Suprapubic skin (tissue), 4 donors: ENCODE measurements at regions not wholly inside any gene's neighbourhood (a gene's known extent, or its start where the extent isn't known, plus 50 kb on each side); places are given as distances from the start of the nearest gene placed in this dataset.

Experiments
- DNase-seq, 2 donors: peaks; one replicate each; pipeline ENCODE4 v3.0.0-alpha.2; 2019; ENCODE audit warnings: low spot score in 2 of 2
- H3K27ac ChIP-seq: fragments of 200-600 bp; sonication (generic); one replicate; pipeline ENCODE4 v1.5.1; 2019
- H3K27me3 ChIP-seq: fragments of 200-600 bp; sonication (generic); one replicate; pipeline ENCODE4 v1.5.1; 2019
- H3K36me3 ChIP-seq: fragments of 200-600 bp; sonication (generic); one replicate; pipeline ENCODE4 v1.5.1; 2019
- H3K4me1 ChIP-seq: fragments of 200-600 bp; sonication (generic); one replicate; pipeline ENCODE4 v1.5.1; 2019
- H3K4me3 ChIP-seq: fragments of 200-600 bp; sonication (generic); one replicate; pipeline ENCODE4 v1.5.1; 2019; ENCODE audit warnings: mild to moderate bottlenecking
- H3K9me3 ChIP-seq: fragments of 200-600 bp; sonication (generic); one replicate; pipeline ENCODE4 v1.5.1; 2019
- CTCF ChIP-seq, 2 donors: fragments of 200-600 bp in 1 of 2; fragments of 450-650 bp in 1 of 2; sonication (generic) in 1 of 2; IDR thresholded peaks; one replicate each; pipeline ENCODE4 v1.5.1; 2016 to 2019; ENCODE audit warnings: antibody characterized with exemption in 2 of 2, mild to moderate bottlenecking in 1 of 2, moderate library complexity in 1 of 2
- EP300 ChIP-seq: sonication (generic); formaldehyde crosslinking; IDR thresholded peaks from one replicate; pipeline ENCODE4 v1.6.1; 2017; ENCODE audit warnings: antibody characterized with exemption
- POLR2A ChIP-seq, 2 donors: fragments of 450-650 bp; IDR thresholded peaks; one replicate each; pipeline ENCODE4 v1.6.1; 2017; ENCODE audit warnings: antibody characterized with exemption in 2 of 2, mild to moderate bottlenecking in 2 of 2, moderate library complexity in 2 of 2
- POLR2AphosphoS5 ChIP-seq, 3 donors: sonication (generic); formaldehyde crosslinking; IDR thresholded peaks; one replicate each; pipeline ENCODE4 v1.6.1; 2017; ENCODE audit warnings: antibody characterized with exemption in 3 of 3
- WGBS: methylation state at CpG from one replicate; pipeline ENCODE4 v1.1.5; 2018; 5-methylcytosine and 5-hydroxymethylcytosine counted together

- H3K4me1 ChIP-seq: no peaks in the 10 kb centered on the region
- no peak overlapping the region for H3K4me3 ChIP-seq
- no peaks in the 10 kb centered on the region for H3K36me3 ChIP-seq
- TF ChIP-seq POLR2AphosphoS5 (IDR thresholded peaks at IDR 0.05) (no peak), CTCF (IDR thresholded peaks at IDR 0.05) (no peak), POLR2A (IDR thresholded peaks at IDR 0.05) (no peak), EP300 (no peak)
- no peaks in the 10 kb centered on the region for H3K27me3 ChIP-seq
- WGBS: 88% methylated on average over 10 of the region's 10 CpGs
- DNase-seq: no peak
- no peak overlapping the region for H3K27ac ChIP-seq
- no peaks in the 10 kb centered on the region for H3K9me3 ChIP-seq
Measured at GRCh38 chr15:96574782-96575181, 244.3 kb downstream of the NR2F2 start.

- DNase-seq: no peak
- Histone ChIP-seq H3K27ac (no peak overlapping the region), H3K4me3 (no peak overlapping the region), H3K36me3 (no peaks in the 10 kb centered on the region), H3K4me1 (no peaks in the 10 kb centered on the region), H3K9me3 (no peaks in the 10 kb centered on the region), H3K27me3 (no peaks in the 10 kb centered on the region)
- 88% methylated on average over 6 of the region's 6 CpGs for WGBS
- TF ChIP-seq CTCF (IDR thresholded peaks at IDR 0.05): no peak
- no peak for TF ChIP-seq POLR2AphosphoS5 (IDR thresholded peaks at IDR 0.05)
- TF ChIP-seq POLR2A (IDR thresholded peaks at IDR 0.05): no peak
- TF ChIP-seq EP300: no peak
Measured at GRCh38 chr15:96576596-96576995, 246.1 kb downstream of the NR2F2 start.

- TF ChIP-seq POLR2AphosphoS5 (IDR thresholded peaks at IDR 0.05): no peak
- no peak for TF ChIP-seq EP300
- TF ChIP-seq CTCF (IDR thresholded peaks at IDR 0.05): no peak
- no peak for TF ChIP-seq POLR2A (IDR thresholded peaks at IDR 0.05)
- H3K27ac ChIP-seq: no peak overlapping the region
Measured at GRCh38 chr15:96578393-96578792, 247.9 kb downstream of the NR2F2 start.

GRCh38 chr15:96581371-96581770 lies 250.9 kb downstream of the NR2F2 start:
- TF ChIP-seq POLR2AphosphoS5 (IDR thresholded peaks at IDR 0.05) (no peak), EP300 (no peak), POLR2A (IDR thresholded peaks at IDR 0.05) (no peak), CTCF (IDR thresholded peaks at IDR 0.05) (no peak)
- Histone ChIP-seq H3K4me1 (no peaks in the 10 kb centered on the region), H3K9me3 (no peaks in the 10 kb centered on the region), H3K27ac (no peak overlapping the region), H3K4me3 (no peak overlapping the region), H3K27me3 (peaks cover 5% of the 10 kb centered on the region), H3K36me3 (no peaks in the 10 kb centered on the region)
- WGBS: 95% methylated on average over 11 of the region's 11 CpGs
- no peak for DNase-seq

More at GRCh38 chr15:96578393-96578792, 247.9 kb downstream of the NR2F2 start:
- Histone ChIP-seq H3K4me3 (no peak overlapping the region), H3K9me3 (no peaks in the 10 kb centered on the region), H3K36me3 (no peaks in the 10 kb centered on the region), H3K27me3 (no peaks in the 10 kb centered on the region), H3K4me1 (no peaks in the 10 kb centered on the region)
- 65% methylated on average over 5 of the region's 5 CpGs for WGBS
- no peak for DNase-seq

GRCh38 chr15:96582473-96582872 lies 252.0 kb downstream of the NR2F2 start:
- H3K4me3 ChIP-seq: no peak overlapping the region
- H3K4me1 ChIP-seq: no peaks in the 10 kb centered on the region
- H3K27me3 ChIP-seq: peaks cover 5% of the 10 kb centered on the region
- H3K36me3 ChIP-seq: no peaks in the 10 kb centered on the region
- DNase-seq: no peak
- whole genome bisulfite sequencing: 79% methylated on average over 11 of the region's 11 CpGs
- H3K9me3 ChIP-seq: no peaks in the 10 kb centered on the region
- TF ChIP-seq CTCF (IDR thresholded peaks at IDR 0.05) (no peak), POLR2AphosphoS5 (IDR thresholded peaks at IDR 0.05) (no peak), POLR2A (IDR thresholded peaks at IDR 0.05) (no peak), EP300 (no peak)
- H3K27ac ChIP-seq: no peak overlapping the region
